NCI-H82 treated with DMSO at 0.1 percent for 48 hours (cell line): ENCODE measurements at regions not wholly inside any gene's neighbourhood (a gene's known extent, or its start where the extent isn't known, plus 50 kb on each side); places are given as distances from the start of the nearest gene placed in this dataset.
"Not testable (repeated sequence)": the region's sequence is repeated elsewhere in the genome, so short reads cannot be mapped to it uniquely, and the experiment has no call there.

Experiments
- DNase-seq: peaks from one replicate; lab custom pipeline; 2025; ENCODE audit not compliant: unreplicated experiment; lab: John Stamatoyannopoulos, UW

DNA sequence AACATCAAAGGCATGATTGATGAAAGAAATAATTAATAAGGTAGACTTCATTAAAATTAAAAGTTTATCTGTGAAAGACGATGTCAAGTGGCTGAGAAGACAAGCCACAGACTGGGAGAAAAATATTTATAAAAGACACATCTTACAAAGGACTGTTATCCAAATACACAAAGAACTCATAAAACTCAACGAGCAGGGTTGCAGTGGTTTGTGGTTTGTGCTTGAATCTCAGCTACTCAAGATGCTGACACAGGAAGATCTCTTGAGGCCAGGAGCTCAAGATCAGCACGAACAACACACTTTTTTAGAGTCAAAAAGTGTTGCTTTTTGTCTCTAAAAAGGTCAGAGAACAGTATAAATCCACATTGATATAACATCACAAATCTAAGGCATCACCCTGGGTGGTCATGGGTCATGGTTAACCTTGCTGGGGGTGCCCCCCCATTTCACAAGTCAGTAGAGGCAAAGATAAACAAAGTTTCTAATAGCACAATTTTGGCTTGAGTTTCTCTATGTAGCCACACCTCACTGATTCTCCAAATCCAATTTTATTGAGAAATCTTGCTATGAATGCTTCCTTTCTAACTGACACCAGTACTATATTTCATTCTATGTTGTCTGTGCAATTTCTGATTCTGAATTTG is 342.9 kb upstream of the RPS23 start:
- no peak for DNase-seq

DNA sequence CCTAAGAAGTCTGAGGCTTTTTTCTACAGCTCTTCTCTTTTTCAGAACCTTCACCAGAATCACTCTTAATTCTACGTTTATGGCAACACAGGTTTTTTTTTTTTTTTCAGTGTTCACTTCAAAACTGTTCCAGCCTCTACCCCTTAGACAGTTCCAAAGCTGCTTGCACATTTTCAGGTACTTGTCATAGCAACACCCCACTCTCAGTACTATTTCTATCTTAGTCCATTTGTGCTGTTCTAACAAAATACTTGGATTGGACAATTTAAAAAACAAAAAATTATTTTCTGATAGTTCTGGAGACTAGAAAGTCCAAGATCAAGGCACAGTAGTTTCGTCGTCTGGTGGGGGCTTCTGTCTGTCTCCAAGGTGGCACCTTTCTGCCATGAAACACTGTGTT is 340.9 kb upstream of the RPS23 start:
- DNase-seq = no peak

DNA sequence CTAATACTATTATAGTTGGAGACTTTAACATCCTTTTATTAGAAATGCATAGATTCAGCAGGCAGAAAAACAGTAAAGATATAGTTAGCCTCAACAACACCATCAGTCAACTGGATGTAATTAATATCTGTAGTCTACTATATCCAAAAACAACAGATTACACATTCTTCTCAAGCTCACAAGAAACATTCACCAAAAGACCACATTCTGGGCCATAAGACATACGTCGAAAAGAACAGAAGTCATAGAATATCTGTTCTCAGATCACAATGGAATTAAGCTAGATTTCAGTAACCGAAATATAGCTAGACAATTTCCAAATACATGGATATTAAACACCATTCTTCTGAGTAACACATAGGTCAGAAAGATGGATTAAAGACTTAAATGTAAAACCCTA is 336.6 kb upstream of the RPS23 start:
- no peak for DNase-seq

DNA sequence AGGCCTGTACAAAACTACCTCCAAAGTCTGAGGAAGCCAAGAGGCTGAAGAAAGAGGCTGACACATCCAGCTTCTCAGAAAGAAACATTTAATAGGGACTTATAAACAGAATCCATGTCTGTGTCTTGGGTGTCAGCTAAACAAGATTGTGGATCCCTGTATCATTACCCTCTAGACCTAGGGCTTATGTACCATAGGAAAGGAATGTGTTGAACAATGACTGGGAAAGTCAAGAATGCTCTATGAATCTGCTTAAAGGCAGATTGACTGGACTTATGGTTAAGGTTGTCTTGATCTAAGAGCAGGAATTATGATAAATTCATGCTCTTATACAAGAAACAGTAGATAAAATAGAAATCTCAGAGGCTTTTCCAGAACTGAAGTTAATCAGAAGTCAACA is 335.7 kb upstream of the RPS23 start:
- DNase-seq = no peak

DNA sequence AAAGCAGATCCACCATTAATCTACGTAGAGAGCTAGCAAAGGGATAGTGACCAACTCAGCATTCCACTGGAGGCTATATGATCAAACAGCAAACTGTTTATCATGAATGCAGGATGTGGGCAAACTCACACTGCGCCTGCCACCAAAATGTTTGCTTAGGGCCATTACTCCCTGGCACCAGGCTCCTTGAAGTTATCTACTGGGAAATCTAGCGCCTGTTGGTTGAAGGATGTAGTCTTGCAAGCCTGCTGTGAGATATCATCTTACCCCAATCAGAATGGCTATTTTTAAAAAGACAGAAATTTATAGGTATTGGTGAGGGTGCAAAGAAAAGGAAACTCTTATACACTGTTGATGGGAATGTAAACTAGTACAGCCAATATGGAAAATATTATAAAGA is 332.5 kb upstream of the RPS23 start:
- DNase-seq = no peak

DNA sequence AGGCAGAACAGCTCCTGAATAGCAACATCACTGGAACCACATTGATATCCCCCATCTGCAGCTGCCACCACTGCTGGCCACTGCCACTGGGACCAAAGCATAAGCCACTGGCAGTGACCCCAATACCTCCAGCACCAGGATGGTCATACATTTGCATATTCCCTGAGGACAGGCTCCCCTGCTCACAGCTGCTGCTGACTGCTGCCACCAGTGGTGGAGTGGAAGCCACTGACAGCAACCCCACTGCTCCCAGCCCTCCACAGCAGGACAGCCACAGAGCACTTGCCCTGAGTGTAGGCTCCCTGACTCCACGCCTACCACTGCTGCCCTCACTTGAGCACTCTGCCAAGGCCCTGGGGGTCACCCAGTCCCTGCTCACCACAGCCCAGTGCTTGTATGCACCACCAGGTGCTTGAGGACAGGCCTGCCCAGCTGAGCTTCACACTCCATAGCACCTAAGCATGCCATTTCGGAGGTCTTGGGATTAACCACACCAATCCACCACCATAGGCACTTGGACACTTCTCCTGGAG is 327.4 kb upstream of the RPS23 start:
- DNase-seq = no peak

DNA sequence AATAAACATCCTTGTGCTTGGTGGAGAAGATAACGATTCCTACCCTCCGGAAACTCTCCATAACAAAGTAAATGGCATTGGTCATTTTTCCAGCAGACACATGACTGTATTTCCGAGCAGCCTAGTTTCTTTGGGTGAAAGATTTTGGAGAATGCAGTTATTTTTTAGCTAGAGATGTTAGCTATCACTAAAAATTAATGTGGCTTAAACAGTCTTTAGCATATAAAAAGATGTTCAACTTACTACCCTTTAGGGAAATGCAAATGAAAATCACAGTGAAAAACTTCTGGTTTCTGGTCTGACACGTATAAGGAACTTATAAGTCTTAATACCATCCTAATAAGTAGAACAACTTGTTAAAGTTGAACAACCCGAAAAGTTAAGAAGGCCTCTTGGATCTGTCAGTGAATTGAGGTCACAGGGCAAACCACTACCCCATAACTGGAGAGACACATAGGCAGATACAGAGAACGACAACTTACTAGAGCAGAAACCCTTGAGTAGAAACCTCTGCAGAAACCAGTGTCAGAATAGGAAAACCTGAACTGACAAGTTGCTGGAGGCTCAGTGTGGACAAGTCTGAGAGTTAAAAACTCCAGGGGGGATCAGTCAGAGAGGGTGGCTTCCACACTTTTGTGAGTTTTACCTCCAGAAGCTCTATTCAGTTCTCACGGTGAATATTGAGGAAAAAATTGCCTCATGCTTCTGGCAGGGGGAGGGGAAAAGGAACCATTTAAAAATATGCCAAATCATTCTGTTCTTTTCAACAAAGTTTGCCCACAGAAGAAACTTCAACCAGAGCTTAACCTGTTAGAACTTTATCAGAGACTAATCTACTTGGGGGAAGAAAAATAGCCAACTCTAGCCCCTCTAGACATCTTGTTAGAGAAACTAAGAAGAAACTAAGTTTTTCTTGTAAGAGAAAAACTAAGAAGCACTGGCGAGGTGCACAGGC is 325.2 kb upstream of the RPS23 start:
- no peak for DNase-seq

DNA sequence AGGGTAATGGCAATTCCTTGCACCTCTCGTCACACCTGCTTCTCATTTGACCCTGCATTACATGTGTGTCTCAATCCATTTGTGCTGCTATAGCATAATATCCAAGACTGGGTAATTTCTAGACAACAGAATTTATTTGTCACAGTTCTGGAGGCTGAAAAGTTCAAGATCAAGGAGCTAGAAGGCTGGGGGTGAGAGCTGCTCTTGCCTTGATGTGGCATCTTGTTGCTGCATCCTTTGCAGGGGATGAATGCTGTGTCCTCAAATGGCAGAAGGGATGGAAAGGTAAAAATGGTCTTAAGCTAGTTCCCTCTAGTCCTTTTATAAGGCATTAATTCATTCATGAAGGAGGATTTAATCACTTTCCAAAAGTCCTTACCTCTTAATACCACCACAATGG is 323.7 kb upstream of the RPS23 start:
- no peak for DNase-seq

DNA sequence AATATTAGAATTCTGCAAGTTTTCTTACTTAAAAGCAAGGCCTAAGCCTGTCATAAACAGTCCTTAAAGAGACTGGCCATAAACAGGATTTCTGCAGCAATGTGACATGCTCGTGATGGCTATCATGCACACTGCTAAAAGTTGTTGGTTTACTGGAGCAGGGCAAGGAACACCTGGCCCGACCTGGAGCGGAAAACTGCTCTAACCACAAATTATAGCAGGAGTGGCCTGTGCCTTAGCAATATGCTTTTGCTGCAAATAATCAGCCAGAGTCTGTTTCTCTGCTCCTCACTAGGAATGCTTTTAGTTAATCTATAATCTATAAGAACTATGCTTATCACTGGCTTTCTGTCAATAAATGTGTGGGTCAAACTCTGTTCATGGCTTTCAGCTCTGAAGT is 322.9 kb upstream of the RPS23 start:
- DNase-seq = no peak

DNA sequence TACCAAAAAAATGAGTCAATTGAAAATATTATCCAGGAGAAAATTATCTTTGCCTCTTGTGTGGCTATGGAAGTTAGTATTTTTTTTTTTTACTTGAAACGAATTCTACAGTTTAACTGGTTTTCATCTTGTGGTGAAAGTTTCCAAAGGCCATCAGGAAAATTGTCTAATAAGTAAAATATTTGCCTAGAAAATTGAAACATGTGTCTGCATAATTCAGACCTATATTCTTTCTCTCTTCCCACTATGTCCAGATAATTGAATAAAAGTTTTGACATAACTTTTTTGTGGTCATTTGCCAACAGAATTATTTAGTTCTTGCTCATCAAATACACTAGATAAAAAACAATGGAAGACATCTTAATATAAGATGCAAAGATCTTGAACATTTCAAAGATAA is 321.5 kb upstream of the RPS23 start:
- DNase-seq = no peak

DNA sequence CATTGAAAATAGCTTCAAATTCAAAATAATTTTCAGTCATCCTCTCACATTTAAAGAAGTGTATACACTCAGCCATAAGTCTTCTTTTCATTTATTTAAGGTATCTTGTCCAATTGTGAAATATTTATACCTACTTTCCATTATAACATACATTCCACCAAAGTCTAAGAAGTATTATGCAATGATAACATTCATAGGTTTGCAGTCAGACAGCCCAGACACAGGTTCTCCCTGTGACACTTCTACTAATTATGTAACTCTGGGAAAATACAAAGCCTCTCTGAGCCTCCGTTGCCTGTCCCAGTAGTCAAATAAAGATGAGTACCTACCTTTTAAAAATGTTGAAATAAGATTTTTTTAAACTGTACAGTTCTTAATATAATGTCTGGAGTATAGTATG is 320.9 kb upstream of the RPS23 start:
- no peak for DNase-seq

DNA sequence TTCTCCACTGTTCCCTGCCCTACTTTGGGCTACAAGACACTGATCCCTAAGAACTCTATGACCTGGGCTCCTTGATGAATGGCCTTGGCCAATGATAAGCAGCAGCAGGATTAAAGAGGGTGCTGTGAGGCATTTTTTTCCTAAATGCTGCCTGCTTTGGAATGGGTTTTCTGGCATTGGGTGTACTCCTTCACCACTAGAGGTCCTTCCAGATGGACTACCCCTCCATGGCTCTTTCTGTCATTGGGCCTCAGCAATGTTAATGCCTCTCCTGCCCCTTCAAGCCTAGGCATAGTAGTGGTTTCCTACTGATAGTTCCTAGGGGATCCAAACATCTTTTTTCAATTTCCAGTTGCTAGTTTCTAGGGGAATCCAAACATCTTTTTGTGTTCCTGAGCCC is 319.3 kb upstream of the RPS23 start:
- no peak for DNase-seq

DNA sequence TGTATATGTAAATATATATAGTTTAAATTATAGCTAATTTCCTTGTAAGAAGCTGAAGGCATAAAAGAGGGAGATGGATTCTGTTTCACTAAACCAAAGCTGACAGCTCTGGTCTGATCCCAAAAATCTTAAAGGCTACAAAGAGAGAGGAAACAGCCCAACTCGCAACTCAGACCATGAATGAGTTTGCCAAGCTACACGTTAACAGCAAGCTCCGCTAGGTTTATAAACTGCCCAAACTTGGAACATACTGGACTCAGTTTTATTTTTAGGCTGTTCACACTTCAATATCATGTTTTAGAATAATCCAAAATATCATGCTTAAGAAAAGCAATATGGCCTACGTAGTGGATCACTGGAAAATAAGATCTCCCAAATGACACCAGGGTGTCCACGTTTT is 318.3 kb upstream of the RPS23 start:
- no peak for DNase-seq

DNA sequence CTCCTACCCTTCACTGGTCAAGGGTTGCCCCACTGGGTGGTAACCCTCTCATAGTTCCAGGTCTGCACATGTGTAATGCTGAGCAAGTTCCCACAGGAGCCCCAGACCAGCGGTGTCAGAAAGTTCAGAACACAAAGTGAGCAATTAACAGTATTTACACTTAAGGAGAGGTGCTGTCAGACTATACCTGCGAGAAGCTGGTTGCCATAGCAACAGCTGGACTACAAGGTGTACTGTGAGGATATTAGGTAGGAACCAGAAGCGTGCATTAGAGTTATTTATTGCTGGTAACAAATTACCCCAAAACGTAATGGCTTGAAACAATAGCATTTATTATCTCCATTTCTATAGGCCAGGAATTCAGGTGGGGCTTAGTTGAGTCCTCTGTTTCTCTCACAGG is 317.0 kb upstream of the RPS23 start:
- DNase-seq = no peak

DNA sequence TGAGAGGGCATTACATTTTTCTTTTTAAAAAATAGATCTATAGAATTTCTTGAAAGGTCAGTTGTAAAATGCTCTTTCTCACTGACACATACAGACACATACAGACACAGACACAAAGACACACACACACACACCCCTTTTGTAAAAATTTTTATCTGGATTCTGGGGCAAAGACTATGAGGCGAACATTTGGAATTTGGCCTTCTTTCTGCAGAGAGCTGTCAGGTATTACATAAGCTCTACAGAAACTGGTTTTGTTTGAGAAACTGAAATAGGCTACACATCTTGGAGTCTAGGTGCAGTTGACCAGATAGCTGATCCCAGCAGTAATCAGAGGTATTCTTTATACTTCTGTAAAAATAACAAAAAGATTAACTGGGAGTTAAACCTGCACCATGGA is 315.9 kb upstream of the RPS23 start:
- no peak for DNase-seq

DNA sequence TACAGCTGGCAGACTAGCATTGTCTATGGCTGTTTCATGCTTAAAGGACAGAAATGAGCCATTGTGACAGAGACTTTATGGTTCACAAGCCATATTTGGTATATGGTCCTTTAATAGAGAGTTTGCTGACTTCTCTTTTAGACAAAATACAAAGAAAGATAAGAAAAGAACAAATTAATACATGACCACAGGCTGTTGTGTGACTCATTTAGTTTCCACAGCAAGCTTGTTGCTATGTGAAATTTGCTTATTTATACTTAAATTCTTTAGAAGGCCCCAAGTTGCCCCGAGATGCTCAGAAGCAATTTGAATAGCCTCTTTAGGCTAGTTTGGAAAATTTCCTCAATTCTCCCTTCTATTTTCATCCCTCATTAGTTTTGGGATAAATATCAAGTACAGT is 315.3 kb upstream of the RPS23 start:
- no peak for DNase-seq

DNA sequence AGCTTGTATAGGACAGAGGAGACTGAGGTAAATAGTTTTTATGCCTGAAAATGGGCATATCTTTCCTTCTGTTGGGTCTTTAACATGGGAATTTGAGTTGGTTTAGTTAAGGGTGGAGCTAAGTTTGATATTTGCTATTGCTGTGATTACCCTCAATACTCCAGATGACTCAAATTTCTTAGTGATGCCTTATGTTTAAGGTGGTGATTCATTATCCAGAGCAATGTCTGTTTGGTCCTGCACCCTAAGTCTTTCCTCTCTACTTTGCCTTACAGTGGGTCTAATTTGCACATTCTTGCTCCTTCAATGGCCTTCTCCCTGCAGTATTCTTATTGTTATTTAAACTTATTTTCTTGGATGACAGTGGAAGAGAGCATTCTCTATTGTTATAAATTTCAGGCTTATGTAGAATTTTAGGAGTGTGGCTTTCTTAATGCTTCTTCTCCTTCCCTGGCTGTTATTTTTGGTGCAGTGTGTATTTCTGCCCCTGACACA is 312.9 kb upstream of the RPS23 start:
- DNase-seq = no peak

DNA sequence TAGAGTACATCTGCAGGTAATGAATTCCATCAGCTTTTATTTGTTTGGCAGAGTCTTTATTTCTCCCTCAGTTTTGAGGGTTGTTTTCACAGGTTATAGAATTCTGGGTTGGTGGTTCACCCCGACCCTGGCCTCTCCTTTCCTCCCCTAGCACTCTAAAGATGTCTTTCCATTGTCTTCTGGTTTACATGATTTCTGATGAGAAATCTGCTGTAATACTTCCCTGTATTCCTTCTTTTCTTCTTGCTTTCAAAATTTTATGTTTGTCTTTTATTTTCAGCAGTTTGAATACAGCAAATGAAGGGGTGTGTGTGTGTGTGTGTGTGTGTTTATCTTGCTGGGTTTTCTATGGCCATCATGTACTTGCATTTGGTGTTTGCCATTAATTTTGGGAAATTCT is 312.0 kb upstream of the RPS23 start:
- no peak for DNase-seq

DNA sequence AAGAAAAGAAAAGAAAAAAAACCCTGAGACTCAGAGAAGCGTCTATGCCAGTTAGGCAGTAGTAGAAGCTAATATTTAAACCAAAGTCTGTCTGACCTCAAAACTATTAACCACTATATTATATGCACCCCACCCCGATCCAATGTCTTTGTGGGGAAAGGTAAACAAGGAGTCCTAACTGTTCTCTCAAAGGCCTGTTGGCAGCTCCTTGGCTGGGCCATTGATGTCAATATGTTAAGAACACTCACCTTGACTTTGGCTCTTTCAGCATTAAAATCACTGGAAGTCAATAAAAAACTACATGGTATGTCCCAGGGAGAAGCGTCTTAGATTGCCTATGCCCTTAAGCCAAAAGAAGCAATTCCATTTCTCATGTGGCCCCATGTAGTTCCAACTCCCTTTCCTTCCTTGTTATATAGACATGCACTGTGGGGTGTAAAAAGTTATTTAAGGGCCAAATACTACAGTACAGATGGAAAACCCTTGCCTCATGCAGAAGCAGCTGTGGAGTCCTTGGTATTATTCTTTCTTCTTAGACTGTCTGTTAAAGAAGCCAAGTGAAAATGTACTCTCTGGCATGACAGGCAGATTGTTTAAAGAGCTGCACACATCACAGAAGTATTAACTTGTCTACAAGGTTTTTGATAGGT is 308.6 kb upstream of the RPS23 start:
- DNase-seq = no peak

DNA sequence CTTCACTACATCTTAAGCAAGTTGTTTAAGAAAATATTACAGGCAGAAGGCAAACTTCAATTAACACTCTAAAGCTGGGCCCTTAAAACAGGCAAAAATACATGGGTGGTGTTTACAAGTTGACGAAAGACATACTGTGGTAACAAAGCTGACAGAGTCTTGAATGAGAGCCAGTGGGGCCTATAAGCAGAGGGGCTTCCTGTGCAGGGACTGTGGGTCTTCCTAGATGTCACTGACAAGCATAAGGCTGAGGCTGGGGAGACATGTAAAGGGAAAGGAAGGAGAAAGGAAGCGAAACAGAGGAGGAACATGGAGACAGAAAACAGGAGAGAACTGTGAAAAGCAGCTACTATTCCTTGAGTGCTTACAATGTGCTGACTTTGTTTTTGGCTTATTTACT is 308.0 kb upstream of the RPS23 start:
- DNase-seq = no peak

DNA sequence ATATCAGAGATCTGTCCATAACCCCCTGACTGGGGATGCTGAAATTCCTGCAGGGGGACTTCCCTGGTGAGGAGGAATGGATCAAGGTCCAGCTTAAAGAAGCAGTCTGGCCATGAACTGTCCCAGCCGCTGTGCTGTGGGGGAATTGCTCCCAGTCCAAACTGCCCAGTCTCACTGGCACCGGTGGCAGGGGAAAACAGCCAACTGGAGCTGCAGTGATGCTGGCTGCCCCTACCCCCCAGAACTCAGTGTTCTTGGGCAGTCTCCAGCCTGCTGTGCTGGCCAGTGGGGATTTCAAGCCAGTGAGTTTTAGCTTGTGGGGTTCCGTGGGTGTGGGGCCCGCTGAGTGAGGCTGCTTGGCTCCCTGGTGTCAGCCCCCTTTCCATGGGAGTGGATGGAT is 306.5 kb upstream of the RPS23 start:
- DNase-seq = no peak

DNA sequence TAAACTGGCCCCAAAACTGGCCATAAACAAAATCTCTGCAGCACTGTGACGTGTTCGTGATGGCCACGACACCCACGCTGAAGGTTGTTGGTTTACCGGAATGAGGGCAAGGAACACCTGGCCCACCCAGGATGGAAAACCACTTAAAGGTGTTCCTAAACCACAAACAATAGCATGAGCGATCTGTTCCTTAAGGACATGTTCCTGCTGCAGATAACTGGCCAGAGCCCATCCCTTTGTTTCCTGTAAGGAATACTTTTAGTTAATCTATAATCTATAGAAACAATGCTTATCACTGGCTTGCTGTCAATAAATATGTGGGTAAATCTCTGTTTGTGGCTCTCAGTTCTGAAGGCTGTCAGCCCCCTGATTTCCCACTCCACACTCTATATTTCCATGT is 305.2 kb upstream of the RPS23 start:
- not testable (repeated sequence) for DNase-seq
